ENCODE measurements at regions not wholly inside any gene's neighbourhood (a gene's known extent, or its start where the extent isn't known, plus 50 kb on each side); places are given as distances from the start of the nearest gene placed in this dataset.

DNA sequence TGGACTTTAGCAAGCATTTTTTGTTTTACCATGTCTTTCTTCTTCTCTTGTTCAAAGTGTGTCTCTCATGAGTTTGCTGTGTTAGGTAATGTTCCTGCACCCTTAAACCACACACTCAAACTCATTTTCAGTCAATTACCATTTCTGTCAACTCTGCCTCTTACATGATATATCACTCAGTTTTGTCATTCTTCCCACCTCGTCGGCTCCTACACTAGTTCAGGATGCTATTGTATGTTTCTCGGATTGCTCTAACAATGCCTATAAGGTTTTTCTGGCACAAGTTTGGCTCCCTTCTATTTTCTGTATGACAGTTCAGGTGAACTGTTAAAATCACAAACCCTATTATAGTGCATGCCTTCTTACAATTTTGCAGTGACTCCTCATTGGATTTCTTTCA, 260.8 kb upstream of the NAV3 start:
- DNase-seq, result no peak

DNA sequence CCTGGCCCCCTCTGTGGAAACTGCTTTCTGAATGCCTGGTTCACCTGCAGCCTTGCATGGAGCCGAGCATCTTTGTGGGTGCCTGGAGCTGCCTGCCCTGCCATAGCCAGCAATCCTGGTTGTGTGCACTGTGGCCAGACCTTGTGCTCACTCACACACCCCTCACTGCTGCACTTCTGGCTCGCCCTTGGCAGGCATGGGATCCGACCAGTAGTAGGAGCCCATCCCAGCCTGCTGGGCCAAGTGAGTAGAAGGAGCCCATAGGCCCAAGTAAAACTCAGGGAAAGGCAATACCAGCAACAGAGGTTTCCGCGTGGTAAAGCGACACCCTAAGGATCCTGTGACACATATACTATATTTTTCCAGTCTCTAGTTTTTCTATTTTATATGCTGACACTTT, 270.0 kb upstream of the NAV3 start:
- no peak for DNase-seq

DNA sequence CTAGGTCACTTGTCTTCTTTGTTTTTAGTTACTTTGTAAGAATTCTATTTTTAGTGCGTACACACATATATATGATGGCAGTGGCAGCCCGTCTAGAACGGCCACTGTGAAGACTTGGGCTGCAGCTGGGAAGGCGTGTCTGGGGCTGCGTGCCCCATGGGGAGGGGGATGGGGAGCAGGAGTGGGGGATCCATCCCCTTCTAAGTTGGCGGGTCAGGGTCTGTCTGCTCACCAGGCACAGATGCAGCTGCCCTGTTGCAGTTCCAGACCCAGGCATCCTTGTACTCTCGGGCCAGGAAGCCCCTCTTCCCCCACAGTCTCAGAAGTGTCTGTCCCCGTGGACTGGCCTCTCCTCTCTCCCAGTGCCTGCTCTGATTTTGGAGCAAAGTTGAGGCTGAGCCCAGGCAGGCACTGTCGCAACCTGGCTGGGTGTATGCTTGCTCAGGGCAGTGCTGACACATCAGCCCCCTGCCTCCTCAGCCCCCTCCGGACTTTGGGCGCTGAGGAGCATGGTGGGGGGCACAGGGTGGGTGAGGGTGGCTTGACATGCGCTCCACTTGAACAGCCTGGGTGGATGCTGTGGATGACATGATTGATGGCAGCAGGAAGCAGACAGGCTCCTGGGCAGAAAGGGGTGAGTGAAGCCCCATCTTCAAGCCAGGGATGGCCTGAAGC, 271.2 kb upstream of the NAV3 start:
- no peak for DNase-seq

DNA sequence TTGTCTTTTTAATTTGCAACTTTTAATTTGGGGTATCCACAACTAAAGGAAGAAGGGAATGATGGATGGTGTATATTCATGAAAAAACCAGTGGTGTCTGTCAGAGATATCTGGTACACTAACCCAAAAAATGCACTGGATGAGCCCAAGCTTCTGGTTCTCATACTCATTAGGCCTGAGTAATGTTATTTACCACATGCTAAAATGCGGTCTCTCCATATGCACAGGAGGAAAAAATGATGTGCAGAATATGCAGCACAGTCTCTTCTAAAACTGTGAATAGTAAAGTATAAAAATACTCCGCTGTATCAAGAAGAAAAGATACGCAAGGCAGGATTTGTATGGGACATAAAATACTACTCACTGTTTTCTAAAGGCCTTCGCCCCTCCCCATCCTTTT, 275.6 kb upstream of the NAV3 start:
- DNase-seq, result no peak

DNA sequence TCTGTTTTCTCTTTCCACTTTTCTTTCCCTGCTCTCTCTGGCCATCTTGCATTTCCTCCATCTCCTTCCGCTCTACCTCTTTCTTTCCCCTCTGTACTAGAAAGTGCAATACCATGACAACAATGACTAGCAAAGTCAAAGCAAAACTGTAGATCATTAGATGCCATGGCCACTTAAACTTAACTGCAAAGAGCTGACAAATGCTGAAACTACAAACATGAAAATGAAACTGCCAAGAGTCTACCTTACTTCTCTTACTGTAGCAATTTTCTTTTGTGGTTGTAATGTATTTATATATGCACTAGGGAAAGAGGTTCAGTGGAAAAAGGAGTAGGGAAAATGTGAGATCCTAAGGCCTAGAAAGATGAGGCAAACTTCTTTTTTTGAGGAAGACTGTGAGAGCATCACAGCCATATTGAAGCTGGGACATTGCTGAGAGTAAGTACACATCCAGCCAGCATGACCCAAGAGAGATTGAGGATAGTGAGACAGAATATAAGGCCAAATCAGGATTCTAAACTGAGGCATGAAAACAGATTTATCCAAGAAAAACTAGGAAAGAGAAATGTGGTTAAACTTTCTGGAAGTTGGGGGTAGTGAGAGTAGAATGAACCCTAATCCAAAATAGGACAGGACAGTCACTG, 276.6 kb upstream of the NAV3 start:
- DNase-seq, result no peak

DNA sequence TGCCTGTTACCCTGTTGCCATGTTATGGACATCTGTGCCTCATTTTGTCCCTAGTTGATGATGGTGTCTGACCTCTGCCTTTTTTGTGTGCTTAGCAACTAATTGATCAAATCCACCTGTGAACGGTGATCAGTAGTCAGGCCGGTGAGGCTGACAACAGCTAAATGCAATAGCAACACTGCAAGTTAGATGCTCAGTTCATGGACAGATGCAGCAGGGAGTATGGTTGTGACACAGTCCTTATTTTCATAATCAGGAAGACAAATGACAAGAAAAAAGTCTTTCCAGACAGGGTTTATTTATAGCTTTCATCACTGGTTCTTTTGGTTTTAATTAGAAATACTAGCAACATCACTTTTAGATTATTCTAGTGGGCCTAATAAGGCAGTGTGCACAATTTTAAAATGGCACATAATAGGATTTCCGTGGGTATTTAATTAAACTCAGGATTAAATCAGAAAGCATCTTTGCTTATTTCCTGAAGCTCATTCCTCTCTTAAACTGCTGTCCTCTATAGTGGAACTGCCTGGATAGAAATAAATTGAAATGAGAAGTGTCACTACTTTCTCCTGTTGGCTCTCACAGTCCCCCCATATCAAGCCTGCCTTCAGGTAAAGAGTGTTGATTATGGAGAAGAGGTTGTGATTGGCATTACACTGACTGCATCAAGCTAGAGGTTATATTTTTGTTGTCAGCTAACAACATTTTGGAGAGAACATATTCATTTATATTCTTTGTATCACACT, 281.1 kb upstream of the NAV3 start:
- DNase-seq, result no peak

DNA sequence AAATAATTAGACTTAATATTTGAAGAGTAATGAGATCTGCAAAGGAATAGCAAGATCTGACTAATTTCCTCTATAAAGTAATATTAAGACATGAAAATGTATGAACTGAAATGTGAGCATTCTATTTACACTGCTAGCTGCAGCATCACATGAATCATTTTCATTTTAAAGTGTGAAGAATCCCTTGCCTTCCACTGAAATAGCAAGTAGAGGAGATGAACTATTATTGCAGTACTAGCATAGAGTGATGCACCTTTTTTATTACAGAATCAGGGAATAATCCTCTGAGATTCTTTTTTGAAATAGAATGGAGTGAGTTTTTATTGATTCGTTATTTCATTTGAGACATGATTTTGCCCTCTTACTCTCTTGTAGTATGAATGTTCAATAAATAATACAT, 281.9 kb upstream of the NAV3 start:
- no peak for DNase-seq

DNA sequence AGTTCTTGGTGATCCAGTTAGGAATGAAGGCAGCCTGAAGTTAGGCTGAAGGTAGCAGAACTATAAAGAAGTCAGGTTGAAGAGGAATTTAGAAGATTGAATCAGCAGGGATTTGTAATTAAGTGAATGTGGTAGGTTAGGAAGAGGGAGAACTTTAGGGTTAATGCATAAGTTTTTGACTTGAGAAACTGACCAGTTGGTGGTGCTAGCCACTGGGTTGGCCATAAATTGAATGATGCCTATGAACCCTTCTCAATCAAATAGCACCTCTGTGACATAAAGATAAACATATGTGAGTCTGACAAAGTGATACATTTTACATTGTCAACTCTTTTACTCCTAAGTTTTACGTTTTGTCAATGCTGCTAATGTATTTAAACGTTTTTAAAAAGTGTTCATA, 290.6 kb upstream of the NAV3 start:
- no peak for DNase-seq

DNA sequence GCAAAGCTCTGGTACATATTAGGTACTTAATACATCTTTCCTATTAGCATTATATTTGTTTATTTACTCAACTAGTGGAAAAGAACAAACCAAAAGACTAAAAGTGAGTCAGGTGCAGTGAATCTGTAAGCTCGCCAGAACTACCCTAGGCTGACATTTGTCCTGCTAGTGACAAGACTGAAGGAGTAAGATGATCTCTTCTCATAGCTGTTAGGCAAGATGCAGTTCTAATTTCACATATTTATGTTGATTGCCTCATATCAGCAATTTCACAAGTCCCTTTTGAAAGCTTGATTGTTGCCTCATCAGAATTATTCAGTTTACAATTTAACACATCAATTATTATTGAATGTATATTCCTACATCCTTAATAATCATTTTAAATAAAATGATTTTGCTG, 293.0 kb upstream of the NAV3 start:
- no peak for DNase-seq

DNA sequence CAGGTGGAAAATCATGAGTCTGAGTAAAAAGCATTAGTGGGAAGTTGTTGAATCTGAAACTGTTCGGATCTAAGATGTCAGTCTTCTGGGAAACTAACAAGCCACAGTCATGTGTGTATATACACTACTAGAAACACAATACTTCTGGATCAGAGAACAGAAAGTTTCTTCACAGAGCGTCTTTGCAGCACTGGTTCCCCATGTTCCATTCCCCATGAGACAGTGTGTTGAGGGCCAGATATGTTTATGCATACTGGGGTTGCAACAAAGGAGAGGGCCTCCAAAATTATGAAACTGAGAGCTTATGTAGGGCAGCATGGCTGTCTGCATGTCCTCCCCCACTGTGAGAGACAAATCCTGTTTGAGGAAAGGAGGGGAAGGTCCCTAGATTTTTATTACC, 295.0 kb upstream of the NAV3 start:
- no peak for DNase-seq

DNA sequence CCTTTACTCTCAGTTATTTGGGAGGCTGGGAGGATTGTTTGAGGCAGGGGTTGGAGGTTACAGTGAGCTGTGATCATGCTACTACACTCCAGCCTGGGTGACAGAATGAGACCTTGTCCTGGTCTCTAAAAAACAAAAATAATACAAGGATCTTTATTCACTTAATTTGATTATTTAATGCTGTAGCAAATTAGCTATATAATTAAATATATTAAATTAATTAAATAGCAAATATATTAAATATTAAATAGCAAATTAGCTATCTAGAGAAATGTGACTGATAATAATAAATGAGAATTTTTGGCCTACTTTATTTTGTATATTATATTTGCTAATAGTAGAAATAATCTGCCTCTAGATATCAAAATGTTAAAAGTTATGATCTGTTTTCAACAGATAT, 298.8 kb upstream of the NAV3 start:
- no peak for DNase-seq

DNA sequence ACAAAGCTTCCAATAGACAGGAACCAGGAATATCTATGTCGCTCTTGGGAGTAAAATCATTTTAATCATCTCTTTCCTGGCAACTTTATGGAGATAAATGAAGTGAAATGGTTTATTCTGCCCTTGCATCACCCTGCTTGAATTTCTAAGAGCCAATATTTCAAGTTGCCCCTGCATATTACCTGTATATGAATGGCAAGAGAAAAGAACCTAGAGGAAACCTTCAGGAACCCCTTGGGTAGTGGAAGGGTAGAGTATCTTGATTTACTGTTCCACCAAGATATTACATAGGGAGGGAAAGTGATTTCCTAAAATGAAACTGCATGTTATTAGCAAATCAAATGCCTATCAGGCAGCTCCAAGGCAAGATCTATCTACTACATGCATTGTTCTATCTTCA, 308.4 kb upstream of the NAV3 start:
- no peak for DNase-seq

DNA sequence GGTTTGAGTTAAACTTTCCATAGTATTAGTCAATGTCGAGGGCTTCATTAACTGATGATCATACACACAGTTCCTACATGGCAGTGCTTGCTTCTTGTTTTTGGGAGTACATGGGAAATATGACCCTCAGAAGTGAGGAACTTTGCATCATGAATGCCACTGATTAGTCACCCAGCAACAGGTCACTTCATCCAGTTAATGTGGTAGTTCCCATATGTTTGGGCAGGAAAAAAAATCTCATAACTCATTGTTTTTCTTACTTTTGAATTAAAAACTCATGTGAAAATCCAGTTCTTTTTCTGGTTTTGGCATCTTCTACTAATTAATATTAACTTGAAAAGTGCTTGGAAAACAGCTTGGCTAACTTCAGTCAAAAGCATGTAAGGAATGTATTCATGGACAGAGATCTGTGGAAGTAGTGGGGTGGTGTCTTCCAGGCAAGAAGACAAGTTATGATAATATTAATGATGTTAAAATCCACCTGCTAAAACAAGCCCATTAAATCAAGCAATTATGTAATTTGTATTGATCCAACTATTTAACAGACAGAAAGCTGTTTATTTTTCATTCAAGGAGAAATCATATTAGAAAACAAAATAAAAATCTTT, 309.1 kb upstream of the NAV3 start:
- DNase-seq, result no peak

DNA sequence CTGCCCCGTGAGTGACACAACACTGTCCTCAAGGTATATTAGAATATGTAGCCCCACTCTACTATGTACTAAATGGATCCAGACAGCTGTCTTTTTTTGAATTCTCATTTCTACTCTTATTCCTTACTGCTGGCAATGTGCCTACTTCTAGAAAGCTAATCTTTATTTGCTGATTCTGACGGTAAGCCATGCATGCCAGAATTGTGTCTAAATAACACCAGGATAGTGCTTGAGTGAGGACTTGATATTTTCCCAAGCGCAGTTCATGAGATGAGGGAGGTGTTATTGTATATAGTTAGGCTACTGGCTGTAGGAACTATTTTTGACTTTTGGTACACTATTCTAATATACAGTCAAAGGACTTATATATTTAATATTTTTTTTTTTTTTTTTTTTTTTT, 316.2 kb upstream of the NAV3 start:
- no peak for DNase-seq

DNA sequence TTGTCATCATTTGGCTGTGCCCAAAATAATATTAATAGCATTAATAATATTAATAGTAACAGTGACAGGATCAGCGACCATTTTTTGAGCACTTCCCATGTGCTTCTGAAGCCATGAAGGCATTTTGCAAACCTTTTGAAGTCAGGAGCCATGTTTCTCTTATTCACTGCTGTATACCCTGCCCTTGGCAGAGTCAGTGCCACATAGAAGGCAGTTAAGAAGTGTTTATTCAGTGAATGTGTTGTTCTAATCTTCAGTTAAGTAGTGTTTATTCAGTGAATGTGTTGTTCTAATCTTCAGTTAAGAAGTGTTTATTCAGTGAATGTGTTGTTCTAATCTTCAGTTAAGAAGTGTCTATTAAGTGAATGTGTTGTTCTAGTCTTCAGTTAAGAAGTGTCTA, 319.7 kb upstream of the NAV3 start:
- DNase-seq, result no peak

DNA sequence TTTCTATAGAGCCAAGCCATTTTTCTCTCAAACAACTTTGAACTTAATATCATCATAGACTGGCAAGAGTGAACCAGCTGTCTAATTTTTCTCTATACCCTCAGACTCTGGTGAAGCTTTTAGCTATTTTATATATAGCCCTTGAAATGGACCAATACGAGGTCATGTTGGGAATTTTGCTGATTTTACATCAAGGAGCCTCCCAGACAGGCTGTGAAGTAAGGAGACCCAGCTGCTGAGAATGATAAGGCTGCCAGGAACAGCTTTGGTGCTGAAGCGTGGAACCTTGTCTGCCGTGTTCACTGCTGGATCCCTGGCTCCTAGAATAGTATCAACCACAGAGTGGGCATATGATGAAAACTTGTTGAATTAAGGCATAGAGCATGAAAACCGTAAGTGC, 326.2 kb upstream of the NAV3 start:
- DNase-seq, result no peak

DNA sequence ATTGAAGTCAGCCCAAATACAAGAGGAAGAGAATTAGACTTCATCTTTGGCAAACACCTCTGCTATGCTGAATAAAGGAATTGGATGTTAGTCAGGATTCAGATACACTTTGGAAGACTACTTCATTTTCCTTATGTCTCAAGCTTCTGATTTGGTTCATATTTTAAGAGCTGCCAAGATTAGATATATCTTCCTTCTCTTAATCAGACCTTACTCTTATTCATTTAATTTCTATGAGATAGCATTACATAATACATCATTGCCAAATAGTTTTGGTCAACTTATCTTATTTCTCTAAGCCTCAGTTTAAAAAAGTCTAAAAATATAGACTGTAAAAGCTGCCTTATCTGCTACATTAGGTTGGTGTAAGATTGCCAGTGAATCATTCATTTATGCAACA, 330.6 kb upstream of the NAV3 start:
- no peak for DNase-seq

DNA sequence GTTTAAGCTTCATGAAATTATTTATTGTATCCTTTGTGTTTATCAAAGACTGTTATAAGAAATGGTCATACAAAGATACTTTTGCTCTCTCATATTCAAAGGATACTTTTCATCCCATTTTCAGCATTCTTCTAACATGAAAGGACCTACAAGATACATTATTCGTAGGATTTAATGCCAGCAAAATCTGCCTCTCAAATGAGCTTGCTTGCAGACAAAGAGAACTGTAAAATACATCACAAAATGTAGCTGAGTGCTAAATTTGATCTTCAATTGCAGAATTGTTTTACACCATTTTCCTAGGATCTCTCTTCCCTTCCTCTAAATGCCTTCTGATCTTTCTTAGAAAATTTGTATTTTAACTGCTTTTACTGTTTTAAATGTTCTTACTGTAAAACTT, 333.0 kb upstream of the NAV3 start:
- DNase-seq, result no peak

DNA sequence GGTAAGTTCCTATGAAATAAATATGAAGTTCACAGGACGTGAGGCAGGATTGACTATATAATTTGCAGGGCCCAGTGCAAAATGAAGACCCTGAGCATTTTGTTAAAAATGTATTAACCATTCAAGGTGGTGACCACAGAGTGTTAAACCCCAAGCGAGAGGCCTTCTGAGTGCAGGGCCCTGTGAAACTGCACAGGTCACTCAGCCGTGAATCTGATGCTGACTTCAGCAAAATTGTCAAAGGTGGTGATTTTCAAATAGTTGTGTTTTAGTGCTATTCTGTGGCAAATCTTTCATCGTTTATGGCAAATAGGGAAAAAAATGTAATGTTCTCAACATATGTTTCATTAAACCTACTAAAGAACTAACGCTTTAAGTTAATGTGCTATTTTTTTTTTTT, 334.0 kb upstream of the NAV3 start:
- DNase-seq, result no peak

DNA sequence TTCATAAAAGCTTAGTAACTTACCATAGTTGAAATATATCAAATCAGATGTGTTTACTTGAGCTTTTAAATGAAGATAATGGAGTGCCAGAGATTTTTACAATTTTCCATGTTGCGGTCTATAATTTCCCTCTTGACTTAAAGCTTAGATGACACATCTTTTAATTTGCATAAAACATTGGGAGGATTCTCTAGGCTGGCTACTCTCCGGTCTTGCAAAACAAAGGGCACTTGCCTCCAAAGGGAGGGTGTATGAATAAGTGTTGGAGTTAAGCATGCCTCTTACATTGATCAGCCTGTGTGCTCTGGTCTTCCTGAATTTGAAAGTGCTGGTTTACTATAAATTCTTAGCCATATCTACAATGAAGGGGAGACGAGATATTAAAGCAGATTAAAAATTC, 336.4 kb upstream of the NAV3 start:
- DNase-seq, result no peak

DNA sequence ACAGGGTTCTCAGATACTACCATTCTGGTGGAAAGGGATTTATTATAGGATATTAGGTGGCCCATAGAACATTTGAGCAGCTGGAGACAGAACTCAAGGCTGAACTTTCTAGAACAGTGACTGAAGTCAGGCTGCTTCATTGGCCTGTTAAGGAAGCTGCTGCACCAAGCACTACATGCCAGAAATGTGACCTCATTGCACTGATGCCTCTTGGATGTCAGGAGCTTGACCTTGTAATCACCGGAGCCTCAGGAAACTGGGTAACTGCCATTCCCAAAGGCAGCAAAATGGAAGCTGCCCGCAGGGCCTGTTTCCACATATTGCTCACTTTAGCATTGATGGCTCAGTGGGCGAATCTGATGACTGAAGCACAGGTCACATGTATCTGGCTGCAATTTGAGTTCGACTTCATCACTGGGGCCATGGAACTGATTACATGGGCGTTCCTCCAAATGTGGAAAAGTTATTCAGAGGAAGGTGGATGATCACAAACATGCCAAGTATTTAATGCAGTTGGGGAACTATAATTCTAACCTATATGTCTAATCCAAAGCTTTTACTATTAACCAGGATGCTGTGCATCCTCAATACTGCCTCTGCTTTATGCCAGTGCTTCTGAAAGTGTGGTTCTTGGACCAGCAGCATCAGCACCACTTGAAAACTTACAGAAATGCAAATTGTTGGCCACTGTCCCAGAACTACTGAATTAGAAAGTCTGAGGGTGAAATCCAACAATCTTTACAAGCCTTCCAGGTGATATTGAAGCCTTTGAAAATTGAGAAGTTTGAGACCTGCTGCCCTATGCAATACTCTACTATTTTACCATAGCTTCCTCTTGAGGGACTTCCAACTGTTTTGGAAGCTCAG, 337.2 kb upstream of the NAV3 start:
- no peak for DNase-seq

DNA sequence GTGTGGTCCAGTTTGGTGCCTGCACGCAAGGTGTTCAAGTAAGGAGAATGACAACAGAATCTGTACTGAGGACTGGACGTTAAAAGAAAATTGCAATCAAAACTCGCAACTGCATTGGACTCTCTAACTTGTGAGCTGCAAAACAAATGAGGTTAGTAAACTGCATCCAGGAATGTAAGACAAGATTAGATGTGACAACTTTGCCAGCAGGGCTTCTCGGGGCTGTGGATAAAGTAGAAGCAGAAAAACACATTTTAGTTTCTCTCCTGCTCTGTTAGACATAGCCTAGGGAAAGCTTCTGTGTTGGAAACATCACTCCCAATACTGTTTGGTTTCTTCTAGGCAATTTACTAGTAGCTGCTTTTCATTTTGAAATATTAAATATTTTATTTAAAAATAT, 338.2 kb upstream of the NAV3 start:
- no peak for DNase-seq

DNA sequence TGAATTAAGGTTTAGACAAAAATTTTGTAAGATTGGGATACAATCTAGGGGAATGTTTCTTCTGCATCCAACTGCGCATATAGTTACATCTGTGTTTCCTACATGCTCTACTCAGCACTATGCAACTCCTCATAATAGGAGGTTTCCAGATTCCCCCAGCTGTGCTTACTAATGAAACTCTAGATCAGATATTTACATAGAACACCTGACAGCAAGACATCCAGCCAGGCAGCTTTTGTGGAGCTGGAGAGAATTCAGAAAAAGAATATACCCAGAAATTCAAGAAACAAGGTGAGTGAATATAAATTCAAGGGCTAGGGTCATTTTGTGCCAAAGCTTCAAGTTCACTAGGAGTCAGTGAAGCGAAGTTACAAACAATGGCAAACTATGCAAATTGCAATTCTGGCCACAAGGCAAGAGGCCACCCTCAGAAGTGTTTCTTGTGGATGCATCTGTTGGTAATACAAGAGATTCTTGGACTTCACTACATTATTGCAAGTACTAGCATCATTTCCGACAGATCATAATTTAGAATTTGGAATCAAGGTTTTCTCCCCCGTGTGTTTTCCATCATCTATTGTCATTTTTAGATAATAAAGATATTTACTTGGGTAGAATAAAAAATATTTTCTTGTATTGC, 341.2 kb upstream of the NAV3 start:
- no peak for DNase-seq
